NCI-H2171 treated with DMSO at 0.1 percent for 48 hours (cell line): ENCODE measurements at regions not wholly inside any gene's neighbourhood (a gene's known extent, or its start where the extent isn't known, plus 50 kb on each side); places are given as distances from the start of the nearest gene placed in this dataset.

ENCODE experiments used
- DNase-seq: peaks from one replicate; lab custom pipeline; 2025; lab: John Stamatoyannopoulos, UW

DNA sequence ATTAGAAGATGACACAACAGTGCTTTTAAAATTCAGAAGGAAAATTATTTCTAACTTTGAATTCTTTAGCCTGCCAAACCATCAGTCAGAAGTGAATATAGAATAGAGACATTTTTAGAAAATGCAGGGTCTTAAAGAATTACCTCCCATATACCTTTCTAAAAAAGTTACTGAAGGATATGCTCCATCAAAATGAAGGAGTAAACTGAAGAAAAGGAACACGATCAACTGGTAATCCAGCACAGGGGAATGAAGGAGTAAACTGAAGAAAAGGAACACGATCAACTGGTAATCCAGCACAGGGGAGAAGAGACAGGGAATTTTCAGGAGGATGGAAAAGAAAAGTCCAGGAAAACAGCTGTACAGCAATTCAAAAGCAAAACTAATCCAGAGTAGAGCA is 75.4 kb upstream of the LDLRAD3 start:
- no peak for DNase-seq

DNA sequence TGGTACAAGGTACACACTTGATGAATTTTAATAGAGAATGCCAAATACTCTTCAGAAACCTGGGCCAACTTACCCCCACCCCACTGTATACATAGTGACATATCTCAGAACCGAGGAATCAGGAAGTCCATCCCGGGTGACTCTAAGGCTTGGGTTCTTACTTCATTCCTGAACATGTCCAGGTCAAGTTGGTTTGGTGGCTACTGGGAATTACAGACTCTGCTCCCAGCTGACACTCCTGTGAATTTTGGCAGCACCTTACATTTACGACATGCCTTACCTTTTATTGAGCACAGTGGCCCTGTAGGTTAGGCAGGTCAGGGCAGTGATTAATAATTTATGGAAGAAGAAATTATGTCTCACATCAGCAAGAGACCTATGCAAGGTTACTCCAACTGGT is 70.1 kb upstream of the LDLRAD3 start:
- no peak for DNase-seq

DNA sequence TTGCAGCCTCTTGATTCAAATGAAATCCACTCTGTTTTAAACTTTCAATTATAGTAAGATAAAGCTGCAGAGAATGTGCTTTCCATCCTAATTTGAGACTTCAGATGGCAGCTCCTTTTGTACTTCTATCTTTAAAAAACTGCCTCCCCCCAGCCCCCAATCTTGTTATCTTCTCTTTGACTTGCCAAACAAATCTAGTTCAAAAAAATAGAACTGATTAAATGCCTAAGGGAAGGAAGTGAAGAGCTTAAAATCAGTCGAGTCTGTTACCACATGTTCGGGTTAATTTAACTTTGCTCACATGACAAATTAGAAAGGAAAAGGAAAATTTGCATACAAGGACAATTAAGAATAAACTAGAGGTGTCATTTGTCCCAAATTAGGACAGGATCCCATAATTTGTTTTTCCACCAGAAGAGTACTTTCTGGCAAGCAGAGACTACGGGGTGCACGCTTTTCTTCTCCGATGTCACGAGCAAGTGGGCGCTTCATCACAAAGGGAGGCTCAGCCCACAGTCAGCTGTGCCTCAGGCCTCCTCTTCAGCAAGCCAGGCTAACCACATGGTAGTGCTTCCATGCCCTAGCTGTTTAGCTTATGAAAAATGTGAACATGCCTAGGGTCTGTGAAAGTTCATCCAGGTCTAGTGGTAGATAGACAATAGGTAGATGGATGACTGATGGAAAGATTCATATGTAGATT is 69.0 kb upstream of the LDLRAD3 start:
- no peak for DNase-seq

DNA sequence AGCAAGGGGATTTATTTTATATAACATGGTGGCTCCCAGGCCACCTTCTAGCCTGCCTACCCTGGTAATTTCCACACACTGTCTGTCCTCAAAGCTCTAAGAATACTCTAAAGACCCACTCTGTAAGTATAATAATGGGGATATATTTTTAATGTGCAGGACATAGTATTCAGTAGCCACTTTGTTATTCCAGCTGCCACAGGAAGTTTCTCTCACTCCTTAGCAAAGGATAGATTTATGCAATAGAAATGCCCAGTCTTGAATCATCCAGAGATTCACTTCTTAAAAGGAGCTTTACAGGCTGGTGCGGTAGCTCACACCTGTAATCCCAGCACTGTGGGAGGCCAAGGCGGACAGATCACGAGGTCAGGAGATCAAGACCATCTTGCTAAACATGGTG is 68.4 kb upstream of the LDLRAD3 start:
- DNase-seq: no peak

DNA sequence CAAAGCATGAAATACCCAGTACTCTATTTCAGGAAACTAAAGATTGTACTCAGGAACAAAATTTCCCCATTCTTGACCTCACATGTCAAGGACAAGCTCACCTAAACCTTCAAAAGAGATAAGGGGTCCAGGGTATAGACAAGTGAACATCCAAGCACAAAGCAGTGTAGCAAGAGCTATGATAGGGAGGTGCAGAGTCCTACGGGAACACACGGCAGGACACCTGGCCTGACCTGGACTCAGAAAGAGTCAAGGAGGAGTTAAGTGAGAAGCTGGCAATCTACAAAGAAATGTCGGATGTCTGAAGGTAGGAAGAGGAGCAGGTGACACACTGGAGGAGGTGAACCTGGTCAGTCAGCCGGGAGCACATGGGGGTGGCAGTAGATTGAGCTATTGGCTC is 67.1 kb upstream of the LDLRAD3 start:
- no peak for DNase-seq

DNA sequence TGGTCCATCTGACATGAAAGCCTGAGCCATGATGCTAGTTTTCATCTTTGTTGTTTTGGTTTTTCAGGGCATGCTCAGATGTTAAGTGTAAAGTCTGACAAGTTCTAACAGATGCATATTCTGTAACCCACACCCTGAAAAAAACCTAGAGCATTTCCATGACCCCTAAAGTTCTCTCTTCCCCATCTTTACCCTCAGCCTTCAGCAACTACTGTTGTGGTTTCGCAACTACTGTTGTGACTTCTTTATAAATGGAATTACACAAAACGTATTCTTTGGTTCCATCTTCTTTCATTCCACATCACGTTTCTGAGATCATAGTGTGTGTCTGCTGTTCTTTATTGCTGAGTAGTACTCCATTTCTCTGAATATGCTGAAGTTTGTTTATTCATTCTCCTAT is 65.1 kb upstream of the LDLRAD3 start:
- no peak for DNase-seq

DNA sequence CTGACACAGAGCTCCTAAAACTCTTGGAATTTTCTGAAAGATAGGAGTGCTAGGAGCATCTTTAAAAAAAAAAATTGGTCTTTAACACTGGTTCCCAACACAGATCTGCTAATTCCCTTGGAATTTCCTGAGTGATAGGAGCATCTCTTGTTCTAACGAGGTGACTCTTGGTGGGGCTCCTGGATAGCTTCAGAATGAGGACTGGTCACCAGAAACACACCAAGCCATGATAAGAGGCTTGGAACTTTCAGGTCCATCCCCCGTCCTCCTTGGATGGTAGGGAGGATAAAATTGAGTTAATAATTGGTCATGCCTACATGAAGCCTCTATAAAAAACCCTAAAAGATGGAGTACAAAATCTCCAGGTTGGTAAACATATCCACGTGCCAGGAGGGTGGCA is 64.5 kb upstream of the LDLRAD3 start:
- DNase-seq: no peak

DNA sequence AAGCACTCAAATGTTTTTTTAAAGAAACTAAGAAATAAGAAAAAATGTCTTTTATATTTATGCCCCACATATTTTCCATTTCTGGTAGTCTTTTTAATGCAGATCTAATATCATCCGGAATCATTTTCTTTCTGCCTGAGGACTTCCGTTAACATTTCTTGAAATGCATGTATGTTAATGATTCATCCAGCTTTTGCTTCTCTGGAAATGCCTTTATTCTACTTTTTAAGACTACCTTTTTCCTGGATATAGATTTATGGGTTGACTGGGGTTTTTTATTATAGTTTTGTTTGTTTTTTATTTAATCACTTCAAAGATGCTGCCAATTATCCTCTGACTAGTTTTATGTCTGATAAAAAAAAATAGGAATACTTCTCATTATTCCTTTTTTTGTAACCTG is 57.1 kb upstream of the LDLRAD3 start:
- no peak for DNase-seq

DNA sequence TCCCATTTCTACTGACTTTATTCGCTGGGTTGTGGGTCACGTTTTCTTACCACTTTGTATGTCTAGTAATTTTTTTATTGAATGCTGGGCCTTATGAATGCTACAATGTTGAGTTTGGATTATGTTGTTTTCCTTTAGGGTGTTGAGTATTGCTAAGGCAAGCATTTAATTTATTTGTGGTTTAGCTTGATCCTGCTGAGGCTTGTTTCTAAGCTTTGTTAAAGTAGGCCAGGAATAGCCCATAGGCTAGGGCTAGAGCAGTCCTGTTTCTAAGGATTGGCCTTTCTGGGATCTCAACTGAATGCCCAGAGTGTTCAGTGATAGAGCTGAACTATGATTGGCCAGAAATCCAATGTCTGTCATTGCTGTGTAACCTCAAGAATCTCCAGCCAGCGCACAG is 56.1 kb upstream of the LDLRAD3 start:
- no peak for DNase-seq

DNA sequence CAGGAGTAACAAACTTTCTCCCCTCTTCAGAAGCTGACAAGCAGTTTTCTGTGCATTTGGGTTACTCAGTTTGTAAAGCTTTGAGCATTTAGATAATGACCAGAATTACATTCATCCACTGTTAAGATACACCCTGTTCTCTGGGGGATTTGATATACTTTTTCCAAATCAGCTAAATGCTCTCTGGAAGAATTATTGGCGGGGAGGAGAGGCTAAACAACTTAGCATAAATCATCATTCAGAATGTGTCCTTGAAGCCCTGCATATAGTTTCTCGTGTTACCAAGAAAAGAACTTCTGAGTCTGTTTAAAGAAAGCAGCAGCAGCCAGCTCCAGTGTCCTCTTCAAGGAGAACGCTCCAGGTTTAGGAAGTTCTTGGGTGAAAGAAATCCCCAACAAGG is 54.9 kb upstream of the LDLRAD3 start:
- no peak for DNase-seq

DNA sequence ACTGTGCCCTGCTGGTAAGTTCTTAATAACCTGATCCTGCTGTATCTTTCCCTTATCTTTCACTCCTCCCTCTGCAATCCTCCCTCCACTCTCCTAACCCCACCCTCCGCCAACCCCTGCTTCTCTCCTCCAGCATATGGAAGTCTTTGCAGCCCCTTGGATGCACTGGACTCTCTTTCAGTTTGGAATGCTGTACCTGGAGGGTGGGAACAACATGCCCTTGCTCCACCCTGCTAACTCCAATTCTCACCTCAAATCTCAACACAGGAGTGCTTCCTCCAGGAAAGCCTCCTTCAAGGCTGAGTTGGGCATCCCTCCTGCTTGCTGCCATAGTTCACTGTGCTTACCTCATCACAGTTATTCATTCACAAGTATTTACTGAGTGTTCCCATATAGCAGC is 52.8 kb upstream of the LDLRAD3 start:
- DNase-seq: no peak

DNA sequence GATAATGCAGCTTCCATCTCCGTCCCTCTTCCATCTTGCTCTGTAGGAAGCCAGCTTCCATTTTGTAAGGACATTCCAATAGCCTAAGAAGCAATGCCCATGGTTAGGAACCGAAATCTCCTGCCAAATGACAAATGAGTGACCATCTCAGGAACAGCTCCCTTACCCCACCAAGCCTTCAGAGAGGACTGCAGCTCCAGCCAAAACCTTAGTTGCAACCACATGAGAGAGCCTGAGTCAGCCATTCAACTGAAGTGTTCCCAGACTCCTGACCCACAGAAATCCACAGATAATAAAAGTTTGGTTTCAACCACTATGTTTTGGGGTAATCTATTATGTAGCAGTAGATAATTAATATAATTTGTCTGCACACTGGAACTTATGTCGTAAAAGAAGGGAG is 51.7 kb upstream of the LDLRAD3 start:
- DNase-seq: no peak

DNA sequence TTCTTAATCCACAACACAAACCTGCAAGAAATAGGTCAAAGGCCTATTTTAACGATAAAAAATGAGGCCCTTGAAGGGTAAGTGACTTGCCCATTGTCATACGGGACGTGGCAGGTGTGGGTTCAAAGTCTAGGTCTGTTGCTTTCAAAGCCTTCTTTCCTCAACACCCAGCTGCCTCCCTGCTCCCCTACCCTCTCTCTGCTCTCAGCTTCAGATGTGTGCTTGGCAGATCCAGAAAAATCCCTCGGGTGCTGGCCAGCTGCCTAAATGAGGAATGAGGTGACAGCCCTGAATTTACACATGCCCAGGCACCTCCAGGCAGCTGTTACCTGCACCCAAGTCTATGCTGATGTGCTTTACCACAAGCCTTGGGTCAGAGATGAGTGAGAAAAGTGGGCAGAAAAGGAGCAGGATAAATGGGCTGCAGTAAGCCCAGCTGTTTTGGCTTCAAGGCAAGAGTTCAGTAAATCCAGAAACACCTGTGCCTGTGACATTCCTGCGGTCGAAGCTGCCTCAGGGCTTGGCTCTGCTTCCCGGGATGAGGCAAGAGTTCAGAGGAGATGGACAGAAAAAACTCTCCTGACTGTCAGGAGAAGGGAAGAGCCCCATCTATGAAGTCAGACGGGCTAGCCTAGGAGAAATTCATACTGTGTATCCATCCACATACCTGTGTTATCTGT is 49.9 kb upstream of the LDLRAD3 start:
- DNase-seq: peak; percentile 99
